ENCODE measurements at regions not wholly inside any gene's neighbourhood (a gene's known extent, or its start where the extent isn't known, plus 50 kb on each side); places are given as distances from the start of the nearest gene placed in this dataset.

GRCh38 chr9:28779243-28779642 lies 1206.0 kb upstream of the C9orf72 start:
- DNase-seq, result no peak

GRCh38 chr9:28781481-28781880 lies 1208.2 kb upstream of the C9orf72 start:
- no peak for DNase-seq

- no peak for DNase-seq
Measured at GRCh38 chr9:28782630-28783029, 1209.3 kb upstream of the C9orf72 start.

- no peak for DNase-seq
Measured at GRCh38 chr9:28792716-28793115, 1219.4 kb upstream of the C9orf72 start.

GRCh38 chr9:28799876-28800275 lies 1226.6 kb upstream of the C9orf72 start:
- DNase-seq, result no peak

- DNase-seq, result no peak
Measured at GRCh38 chr9:28801144-28801799, 1228.0 kb upstream of the C9orf72 start.

- DNase-seq, result no peak
Measured at GRCh38 chr9:28805197-28805596, 1231.9 kb upstream of the C9orf72 start.

- no peak for DNase-seq
Measured at GRCh38 chr9:28808042-28808441, 1234.8 kb upstream of the C9orf72 start.

- no peak for DNase-seq
Measured at GRCh38 chr9:28810388-28811075, 1237.3 kb upstream of the C9orf72 start.

GRCh38 chr9:28820741-28821140 lies 1247.5 kb upstream of the C9orf72 start:
- DNase-seq, result no peak

- DNase-seq, result no peak
Measured at GRCh38 chr9:28821240-28821639, 1248.0 kb upstream of the C9orf72 start.

GRCh38 chr9:28824432-28824963 lies 1251.2 kb upstream of the C9orf72 start:
- DNase-seq, result no peak

GRCh38 chr9:28832168-28832770 lies 1259.0 kb upstream of the C9orf72 start:
- no peak for DNase-seq

- no peak for DNase-seq
Measured at GRCh38 chr9:28834156-28834555, 1260.9 kb upstream of the C9orf72 start.

- no peak for DNase-seq
Measured at GRCh38 chr9:28839778-28840430, 1266.6 kb upstream of the C9orf72 start.

- no peak for DNase-seq
Measured at GRCh38 chr9:28841775-28842174, 1268.5 kb upstream of the C9orf72 start.

GRCh38 chr9:28847331-28847730 lies 1274.0 kb upstream of the C9orf72 start:
- no peak for DNase-seq

GRCh38 chr9:28848671-28849070 lies 1275.4 kb upstream of the C9orf72 start:
- DNase-seq, result no peak

- DNase-seq, result no peak
Measured at GRCh38 chr9:28853477-28853876, 1280.2 kb upstream of the C9orf72 start.

GRCh38 chr9:28866951-28867350 lies 1293.7 kb upstream of the C9orf72 start:
- DNase-seq, result no peak

- DNase-seq, result no peak
Measured at GRCh38 chr9:28868228-28868990, 1295.1 kb upstream of the C9orf72 start.

GRCh38 chr9:28882529-28882928 lies 1309.2 kb upstream of the C9orf72 start:
- no peak for DNase-seq

GRCh38 chr9:28883234-28883633 lies 1310.0 kb upstream of the C9orf72 start:
- no peak for DNase-seq
